ENCODE measurements at regions not wholly inside any gene's neighbourhood (a gene's known extent, or its start where the extent isn't known, plus 50 kb on each side); places are given as distances from the start of the nearest gene placed in this dataset.

- no peak for TF ChIP-seq CTCF (IDR thresholded peaks at IDR 0.05; ENCODE audit: poor library complexity, severe bottlenecking)
- no peak for TF ChIP-seq EP300 (conservative IDR thresholded peaks at IDR 0.05; ENCODE audit: poor library complexity, severe bottlenecking)
Observed at GRCh38 chr3:177510693-177511216, 313.5 kb upstream of the TBL1XR1 start.

Data from neural cell (in vitro differentiated cells).